Hypothalamus (tissue), 51 donors: ENCODE measurements at regions not wholly inside any gene's neighbourhood (a gene's known extent, or its start where the extent isn't known, plus 50 kb on each side); places are given as distances from the start of the nearest gene placed in this dataset.

Experiments
- DNase-seq, 51 donors: peaks; one replicate each; lab custom pipeline; 2025; lab: John Stamatoyannopoulos, UW

DNA sequence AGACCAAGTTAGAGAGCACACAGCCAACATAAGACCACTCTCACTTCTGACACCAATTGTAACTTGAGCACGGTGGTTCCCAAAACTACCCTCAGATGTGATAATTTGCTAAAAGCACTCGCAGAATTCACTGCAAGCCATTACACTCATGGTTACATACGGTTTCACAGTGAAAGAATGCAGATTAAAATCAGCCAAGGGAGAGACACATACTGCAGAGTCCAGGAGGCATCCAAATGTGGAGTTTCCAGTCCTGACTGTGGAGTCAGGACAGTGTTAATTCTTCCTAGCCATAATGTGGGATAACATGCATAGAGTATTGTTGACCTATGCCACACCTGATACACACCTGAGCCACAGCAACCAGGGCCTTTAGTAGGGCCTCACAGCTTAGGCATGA, 956.4 kb downstream of the NTRK3 start:
- DNase-seq, result no peak

GRCh38 chr15:87294854-87295253, 961.7 kb downstream of the NTRK3 start:
- no peak for DNase-seq

DNA sequence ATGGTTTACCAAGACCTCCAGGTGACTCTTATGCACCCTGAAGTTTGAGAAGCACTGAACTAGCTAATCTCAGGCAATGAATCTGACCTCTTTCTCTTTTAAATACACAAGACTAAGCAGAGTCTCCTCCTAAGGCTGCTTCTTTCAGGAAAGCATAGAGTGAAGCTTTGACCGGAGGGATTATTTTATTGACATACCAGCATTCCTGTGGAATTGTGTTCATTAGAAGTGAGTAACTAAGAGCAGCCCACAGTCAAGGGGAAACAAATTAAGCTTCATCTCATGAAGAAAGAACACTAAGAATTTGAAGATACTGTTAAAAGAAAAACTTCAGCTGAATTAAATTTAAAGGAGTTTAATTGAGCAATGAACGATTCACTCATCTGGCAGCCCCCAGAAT, 963.5 kb downstream of the NTRK3 start:
- DNase-seq, result no peak

DNA sequence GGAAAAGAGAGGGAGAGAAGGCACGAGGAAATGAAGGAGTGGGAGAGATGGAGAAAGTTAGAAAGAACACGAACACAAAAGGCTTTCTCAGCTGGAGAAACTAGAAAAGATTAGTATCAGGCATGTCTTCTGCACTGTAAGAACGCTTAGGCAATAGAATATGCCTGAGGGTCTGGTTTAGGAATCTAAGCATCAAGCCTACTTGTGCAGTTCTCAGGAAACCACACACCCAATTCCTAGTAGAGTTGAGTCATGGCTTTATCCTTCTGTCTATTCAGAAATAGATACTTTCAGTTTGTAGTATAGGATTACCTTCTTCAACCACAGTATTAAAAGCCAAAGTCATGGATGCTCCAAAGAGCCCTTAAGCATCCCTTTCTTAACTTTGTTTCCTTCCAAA, 969.4 kb downstream of the NTRK3 start:
- no peak for DNase-seq

DNA sequence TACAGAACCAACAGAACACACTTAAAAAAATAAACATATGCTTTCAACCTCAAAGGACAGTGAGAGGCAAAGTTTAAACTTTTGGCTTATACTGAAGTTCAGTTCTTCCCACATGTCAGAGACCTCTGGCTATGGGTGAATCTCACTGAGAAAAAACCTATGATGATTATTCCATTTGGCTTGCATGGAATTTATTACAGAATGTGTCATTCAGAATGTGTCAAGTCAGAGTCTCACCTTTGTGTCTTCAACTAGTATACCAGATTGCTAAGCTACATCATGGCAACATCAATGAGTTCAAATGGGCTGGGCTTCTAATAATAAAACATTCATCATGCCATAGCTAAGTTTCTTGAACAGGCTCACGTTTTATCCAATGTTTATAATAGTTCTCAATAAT, 987.0 kb downstream of the NTRK3 start:
- no peak for DNase-seq

DNA sequence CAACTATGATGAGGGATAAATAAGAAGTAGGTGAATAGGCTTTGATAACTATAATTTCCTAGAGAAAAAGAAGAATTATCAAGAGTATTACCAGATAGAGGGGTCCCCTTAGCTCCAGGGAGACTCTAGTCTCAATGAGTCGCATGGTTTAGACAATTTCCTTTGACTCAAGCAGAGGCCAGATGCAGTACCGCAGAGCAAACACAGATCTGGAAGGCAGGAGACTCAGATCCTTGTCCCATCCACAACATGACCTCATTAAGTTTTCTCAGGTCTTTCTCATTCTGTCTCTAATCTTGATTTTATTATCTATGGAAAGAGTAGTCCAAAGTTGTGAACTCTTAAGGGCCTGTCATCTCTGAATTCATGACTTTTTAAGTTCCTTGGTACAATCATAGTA, 987.9 kb downstream of the NTRK3 start:
- no peak for DNase-seq

- DNase-seq, result no peak
Measured at GRCh38 chr15:87267798-87268197, 988.7 kb downstream of the NTRK3 start.

- DNase-seq, result no peak
Measured at GRCh38 chr15:87263871-87264270, 992.7 kb downstream of the NTRK3 start.

GRCh38 chr15:87263296-87263695, 993.2 kb downstream of the NTRK3 start:
- no peak for DNase-seq

- DNase-seq, result no peak
Measured at GRCh38 chr15:87245592-87245991, 1010.9 kb downstream of the NTRK3 start.

- no peak for DNase-seq
Measured at GRCh38 chr15:87243474-87243873, 1013.1 kb downstream of the NTRK3 start.

GRCh38 chr15:87239582-87240230, 1016.8 kb downstream of the NTRK3 start:
- no peak for DNase-seq

- no peak for DNase-seq
Measured at GRCh38 chr15:87238451-87239068, 1018.0 kb downstream of the NTRK3 start.

DNA sequence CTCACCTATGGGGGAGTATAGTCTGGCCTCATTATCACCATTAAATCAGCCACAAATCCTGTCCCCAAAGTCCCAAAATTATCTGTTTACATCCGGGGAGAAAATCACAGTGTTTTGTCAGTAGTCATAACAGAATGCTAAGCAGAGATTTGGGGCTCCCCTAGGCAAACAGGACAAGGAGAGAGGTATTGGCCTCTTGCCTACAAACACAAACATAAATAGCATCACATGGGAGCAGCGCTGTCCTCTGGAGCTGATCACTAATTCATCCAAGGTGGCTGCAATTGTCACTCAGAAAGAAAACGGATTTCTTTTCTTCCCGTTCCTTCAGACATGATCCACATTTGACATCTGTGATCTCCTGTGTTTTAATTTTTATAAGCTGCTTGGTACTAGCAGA, 1028.1 kb downstream of the NTRK3 start:
- no peak for DNase-seq

DNA sequence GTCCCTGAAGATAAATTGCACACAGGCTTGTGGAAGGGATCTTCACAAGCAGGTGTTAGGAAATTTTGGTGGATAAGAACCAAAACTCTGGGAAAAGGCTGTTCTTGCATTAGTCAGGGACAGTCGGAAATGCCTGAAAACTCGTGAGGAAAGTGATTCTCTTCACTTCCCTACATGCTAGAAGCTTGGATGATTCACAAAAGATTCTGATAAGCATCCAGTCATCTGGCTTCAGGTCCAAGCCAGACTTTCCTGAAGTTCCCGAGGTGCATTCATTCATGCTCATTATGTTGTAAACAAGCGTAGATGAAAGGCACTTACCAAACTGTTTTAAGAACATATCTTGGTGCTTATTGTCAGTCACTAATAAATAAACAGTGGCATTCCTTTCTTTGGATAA, 1028.7 kb downstream of the NTRK3 start:
- DNase-seq, result no peak

- no peak for DNase-seq
Measured at GRCh38 chr15:87225436-87225835, 1031.1 kb downstream of the NTRK3 start.

- DNase-seq, result no peak
Measured at GRCh38 chr15:87224404-87224803, 1032.1 kb downstream of the NTRK3 start.

GRCh38 chr15:87219650-87220615, 1036.6 kb downstream of the NTRK3 start:
- DNase-seq, result no peak

- no peak for DNase-seq
Measured at GRCh38 chr15:87215100-87215499, 1041.4 kb downstream of the NTRK3 start.

DNA sequence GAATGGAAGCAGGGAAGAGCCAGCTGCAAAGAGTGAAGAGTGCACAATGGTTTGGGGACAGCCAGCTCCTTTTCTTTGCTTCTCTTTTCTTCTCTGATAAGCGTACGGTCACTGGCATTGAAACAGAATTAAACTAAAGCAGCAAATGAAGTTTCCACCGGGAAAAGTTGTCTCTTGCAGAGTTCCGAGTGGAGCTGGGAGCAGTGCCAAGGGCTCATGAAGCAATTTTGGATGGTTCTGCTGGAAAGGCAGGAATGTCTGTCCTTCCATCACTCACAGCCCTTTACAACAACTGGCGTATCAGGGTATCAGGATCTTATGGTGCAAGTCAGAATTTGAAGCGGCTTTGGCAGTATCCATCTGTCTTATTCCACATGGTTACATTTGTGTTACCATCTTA, 1042.9 kb downstream of the NTRK3 start:
- peak in 3 of 51 donors; percentile 2 to 13 (median 3) for DNase-seq

DNA sequence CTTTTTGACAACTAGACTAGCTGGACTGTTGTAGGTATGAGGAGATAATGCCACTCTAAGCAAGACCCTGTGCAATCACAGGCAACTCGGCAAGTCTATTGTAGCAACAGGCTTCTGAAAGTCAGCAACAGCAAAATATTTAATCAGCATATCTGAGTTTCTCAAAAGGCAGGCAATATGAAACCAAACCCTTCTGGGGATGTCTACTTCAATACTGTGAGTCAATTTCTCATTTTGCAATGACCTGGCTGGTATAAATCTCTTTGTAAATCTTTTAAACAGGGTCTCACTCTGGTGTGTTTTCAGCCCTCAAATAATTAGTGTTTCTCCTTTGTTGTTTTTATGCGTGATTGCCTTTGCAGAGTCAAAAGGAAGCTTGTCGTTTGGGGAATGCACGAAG, 1044.5 kb downstream of the NTRK3 start:
- no peak for DNase-seq

GRCh38 chr15:87211547-87211946, 1045.0 kb downstream of the NTRK3 start:
- no peak for DNase-seq
